H1 (cell line): ENCODE measurements at regions not wholly inside any gene's neighbourhood (a gene's known extent, or its start where the extent isn't known, plus 50 kb on each side); places are given as distances from the start of the nearest gene placed in this dataset.

ENCODE experiments used
- CTCF ChIA-PET: fragments of 300-600 bp; sonication (Branson Sonifier 250); formaldehyde crosslinking; loops from one replicate; lab custom pipeline; 2021; ENCODE audit not compliant: partially characterized antibody; lab: Charles Lee
- POLR2A ChIA-PET: fragments of 300-600 bp; sonication (Branson Sonifier 250); formaldehyde crosslinking; loops from one replicate; lab custom pipeline; 2021; ENCODE audit warnings: inconsistent platforms; ENCODE audit not compliant: partially characterized antibody; lab: Charles Lee
- DNase-seq, 2 experiments: peaks; one replicate each; pipeline versions ENCODE4 v3.0.0 to v3.0.0-alpha.2; 2010 to 2022; ENCODE audit warnings: low spot score in 2 of 2, low read depth in 1 of 2, mixed read lengths in 1 of 2
- FAIRE-seq: peaks from 2 replicates; lab custom pipeline; 2011; peaks lifted over from hg19 to GRCh38; lab: Jason Lieb, UNC
- H2AFZ ChIP-seq: 2 replicates; pipeline ENCODE4 v1.8.1; 2012; ENCODE audit warnings: low read length, inconsistent platforms
- H2AK5ac ChIP-seq: 2 replicates; pipeline ENCODE4 v1.6.1; 2013; ENCODE audit warnings: low read depth, low read length
- H2BK120ac ChIP-seq: replicated peaks from 2 replicates; pipeline ENCODE3; 2013; ENCODE audit warnings: low read depth, low read length, inconsistent platforms
- H2BK12ac ChIP-seq: 2 replicates; pipeline ENCODE4 v1.6.1; 2013; ENCODE audit warnings: low read depth, low read length
- H2BK15ac ChIP-seq: 2 replicates; pipeline ENCODE4 v1.6.1; 2013; ENCODE audit warnings: low read length
- H2BK20ac ChIP-seq: 2 replicates; pipeline ENCODE4 v1.6.1; 2013; ENCODE audit warnings: low read length
- H2BK5ac ChIP-seq: 2 replicates; pipeline ENCODE4 v1.6.1; 2013; ENCODE audit warnings: low read depth, low read length
- H3K14ac ChIP-seq: 2 replicates; pipeline ENCODE4 v1.6.1; 2013; ENCODE audit warnings: inconsistent platforms; ENCODE audit not compliant: insufficient read length
- H3K18ac ChIP-seq: 2 replicates; pipeline ENCODE4 v1.6.1; 2013; ENCODE audit warnings: low read length; ENCODE audit errors: extremely low read depth
- H3K23ac ChIP-seq: 2 replicates; pipeline ENCODE4 v1.6.1; 2013; ENCODE audit warnings: inconsistent platforms; ENCODE audit not compliant: insufficient read length
- H3K23me2 ChIP-seq: 2 replicates; pipeline ENCODE4 v1.6.1; 2013; ENCODE audit warnings: low read depth, low read length
- H3K27ac ChIP-seq: 2 replicates; pipeline ENCODE4 v1.6.1; 2011; ENCODE audit warnings: low read depth, low read length, inconsistent platforms
- H3K27me3 ChIP-seq, 4 experiments: replicated peaks in 1 of 4; 1 replicate in 1 of 4; 2 replicates in 3 of 4; pipeline versions ENCODE4 v1.6.1 to v1.8.1; 2011 to 2013; ENCODE audit warnings: low read length in 3 of 4, mild to moderate bottlenecking in 3 of 4, inconsistent platforms in 2 of 4, mixed read lengths in 2 of 4, moderate library complexity in 1 of 4; ENCODE audit not compliant: control insufficient read depth in 3 of 4, insufficient read depth in 3 of 4; ENCODE audit errors: extremely low read depth in 1 of 4
- H3K36me3 ChIP-seq, 4 experiments: 2 replicates each; pipeline versions ENCODE4 v1.6.1 to v1.8.1; 2011 to 2013; ENCODE audit warnings: mild to moderate bottlenecking in 4 of 4, low read length in 3 of 4, moderate library complexity in 2 of 4, control low read depth in 1 of 4, inconsistent platforms in 1 of 4; ENCODE audit not compliant: insufficient read depth in 4 of 4, control insufficient read depth in 2 of 4
- H3K4ac ChIP-seq: replicated peaks from 2 replicates; pipeline ENCODE3; 2013; ENCODE audit warnings: low read length, low read depth, mixed read lengths, inconsistent platforms; ENCODE audit not compliant: insufficient read length
- H3K4me1 ChIP-seq, 4 experiments: replicated peaks in 1 of 4; 1 replicate in 1 of 4; 2 replicates in 3 of 4; pipeline versions ENCODE4 v1.6.1 to v1.8.1; 2011 to 2013; ENCODE audit warnings: low read length in 3 of 4, inconsistent platforms in 2 of 4, mixed read lengths in 1 of 4; ENCODE audit not compliant: insufficient read depth in 4 of 4, control insufficient read depth in 3 of 4
- H3K4me2 ChIP-seq, 2 experiments: 2 replicates each; pipeline versions ENCODE4 v1.6.1 to v1.8.1; 2011 to 2013; ENCODE audit warnings: low read depth in 2 of 2, low read length in 2 of 2, control low read depth in 1 of 2, inconsistent platforms in 1 of 2, mild to moderate bottlenecking in 1 of 2; ENCODE audit not compliant: insufficient read depth in 1 of 2
- H3K4me3 ChIP-seq, 4 experiments: fragments of 200-600, 300-600 bp in 1 of 4; sonication (generic), shearing (Covaris generic), sonication (Bioruptor Twin) in 1 of 4; 2 replicates each; pipeline versions ENCODE4 v1.5.1 to v1.8.1; 2011 to 2016; ENCODE audit warnings: low read length in 4 of 4, low read depth in 3 of 4, control low read depth in 2 of 4, inconsistent platforms in 2 of 4, mild to moderate bottlenecking in 2 of 4, mixed read lengths in 1 of 4, moderate library complexity in 1 of 4; ENCODE audit not compliant: insufficient read depth in 2 of 4; ENCODE audit errors: extremely low read depth in 1 of 4
- H3K56ac ChIP-seq: replicated peaks from 2 replicates; pipeline ENCODE3; 2013; ENCODE audit warnings: low read depth, mild to moderate bottlenecking, mixed read lengths, low read length, inconsistent platforms; ENCODE audit not compliant: insufficient read length
- H3K79me1 ChIP-seq: 2 replicates; pipeline ENCODE4 v1.6.1; 2013; ENCODE audit warnings: low read depth, low read length, control low read depth
- H3K79me2 ChIP-seq, 2 experiments: 2 replicates each; pipeline versions ENCODE4 v1.6.1 to v1.8.1; 2012 to 2013; ENCODE audit warnings: low read length in 2 of 2, mild to moderate bottlenecking in 2 of 2, inconsistent platforms in 1 of 2; ENCODE audit not compliant: insufficient read depth in 2 of 2, control insufficient read depth in 1 of 2
- H3K9ac ChIP-seq, 4 experiments: replicated peaks in 1 of 4; 1 replicate in 1 of 4; 2 replicates in 3 of 4; pipeline versions ENCODE4 v1.6.1 to v1.8.1; 2011 to 2013; ENCODE audit warnings: low read depth in 3 of 4, low read length in 3 of 4, control low read depth in 2 of 4, mild to moderate bottlenecking in 2 of 4, moderate library complexity in 2 of 4, inconsistent platforms in 1 of 4; ENCODE audit errors: extremely low read depth in 1 of 4
- H3K9me3 ChIP-seq, 2 experiments: 2 replicates each; pipeline versions ENCODE4 v1.6.1 to v1.8.1; 2012 to 2013; ENCODE audit warnings: mild to moderate bottlenecking in 2 of 2, moderate library complexity in 2 of 2, control low read depth in 1 of 2, inconsistent platforms in 1 of 2, low read depth in 1 of 2, low read length in 1 of 2, mixed read lengths in 1 of 2; ENCODE audit not compliant: insufficient read depth in 2 of 2
- H4K20me1 ChIP-seq, 2 experiments: replicated peaks in 1 of 2; 2 replicates each; pipeline versions ENCODE3 to v1.8.1; 2011 to 2013; ENCODE audit warnings: inconsistent platforms in 2 of 2, low read length in 2 of 2, mild to moderate bottlenecking in 1 of 2; ENCODE audit not compliant: insufficient read depth in 2 of 2, control insufficient read depth in 1 of 2
- H4K5ac ChIP-seq: 2 replicates; pipeline ENCODE4 v1.6.1; 2013; ENCODE audit warnings: low read length, low read depth, mixed read lengths, inconsistent platforms; ENCODE audit not compliant: insufficient read length
- H4K8ac ChIP-seq: 2 replicates; pipeline ENCODE4 v1.8.0; 2013; ENCODE audit warnings: mild to moderate bottlenecking, moderate library complexity, low read length, inconsistent platforms; ENCODE audit not compliant: insufficient read depth; ENCODE audit errors: extremely low read depth
- H4K91ac ChIP-seq: replicated peaks from 2 replicates; pipeline ENCODE3; 2013; ENCODE audit warnings: low read length, mixed read lengths, inconsistent platforms; ENCODE audit not compliant: insufficient read length
- BCL11A ChIP-seq, 2 experiments: IDR thresholded peaks; one replicate each; pipeline ENCODE4 v1.6.1; 2011; ENCODE audit warnings: low read depth in 2 of 2, low read length in 2 of 2, mild to moderate bottlenecking in 2 of 2
- CHD2 ChIP-seq: IDR thresholded peaks from 2 replicates; pipeline ENCODE4 v1.6.1; 2012; ENCODE audit warnings: low read length, improper control_type of control experiment
- KDM1A ChIP-seq: fragments of 200-600, 300-600 bp; sonication (generic); IDR thresholded peaks from 2 replicates; pipeline ENCODE4 v1.7.1; 2016; ENCODE audit warnings: mild to moderate bottlenecking, low read length, borderline replicate concordance
- MAFK ChIP-seq: IDR thresholded peaks from 2 replicates; pipeline ENCODE4 v1.6.1; 2012; ENCODE audit warnings: low read depth, mild to moderate bottlenecking, improper control_type of control experiment, low read length
- PHF8 ChIP-seq: fragments of 200-600 bp; sonication (generic); conservative IDR thresholded peaks from 2 replicates; pipeline ENCODE4 v1.7.1; 2012; ENCODE audit warnings: low read depth, mild to moderate bottlenecking, inconsistent platforms, low read length, moderate library complexity
- POLR2A ChIP-seq, 2 experiments: IDR thresholded peaks; 1 replicate in 1 of 2; 2 replicates in 1 of 2; pipeline ENCODE4 v1.6.1; 2011; ENCODE audit warnings: low read depth in 2 of 2, low read length in 2 of 2, mild to moderate bottlenecking in 2 of 2; ENCODE audit errors: control extremely low read depth in 1 of 2
- RNF2 ChIP-seq: fragments of 200-900, 300-1000 bp; sonication (generic); IDR thresholded peaks from 2 replicates; pipeline ENCODE4 v1.7.1; 2016; ENCODE audit warnings: borderline replicate concordance, low read depth, mild to moderate bottlenecking, antibody characterized with exemption, low read length; ENCODE audit not compliant: poor library complexity, severe bottlenecking; ENCODE audit errors: missing control alignments
- RXRA ChIP-seq: IDR thresholded peaks from 2 replicates; pipeline ENCODE4 v1.6.1; 2011; ENCODE audit warnings: low read depth, mild to moderate bottlenecking, low read length, moderate library complexity; ENCODE audit not compliant: insufficient read depth
- SIN3A ChIP-seq, 2 experiments: IDR thresholded peaks in 1 of 2; conservative IDR thresholded peaks in 1 of 2; 2 replicates each; pipeline ENCODE4 v1.6.1; 2011 to 2012; ENCODE audit warnings: low read length in 2 of 2, improper control_type of control experiment in 1 of 2, low read depth in 1 of 2, mild to moderate bottlenecking in 1 of 2
- SP2 ChIP-seq: IDR thresholded peaks from 2 replicates; pipeline ENCODE4 v1.6.1; 2012; ENCODE audit warnings: mild to moderate bottlenecking, low read length, inconsistent platforms
- SRF ChIP-seq: IDR thresholded peaks from 2 replicates; pipeline ENCODE4 v1.6.1; 2011; ENCODE audit warnings: mild to moderate bottlenecking, low read depth, low read length, moderate library complexity
- TAF1 ChIP-seq: IDR thresholded peaks from 2 replicates; pipeline ENCODE4 v1.6.1; 2011; ENCODE audit warnings: mild to moderate bottlenecking, low read depth, low read length
- TBP ChIP-seq: IDR thresholded peaks from 2 replicates; pipeline ENCODE4 v1.6.1; 2011; ENCODE audit warnings: low read depth, low read length, improper control_type of control experiment
- TCF12 ChIP-seq: IDR thresholded peaks from 2 replicates; pipeline ENCODE4 v1.6.1; 2011; ENCODE audit warnings: low read depth, mild to moderate bottlenecking, low read length
- TEAD4 ChIP-seq: IDR thresholded peaks from 2 replicates; pipeline ENCODE4 v1.6.1; 2012; ENCODE audit warnings: low read depth, low read length, inconsistent platforms, mixed read lengths
- ZNF274 ChIP-seq: IDR thresholded peaks from 2 replicates; pipeline ENCODE4 v1.7.0; 2012; ENCODE audit warnings: low read length, borderline replicate concordance; ENCODE audit errors: extremely low read depth
- WGBS, 2 experiments: shearing (Covaris generic) in 1 of 2; methylation state at CpG; one replicate each; pipeline versions ENCODE4 v1.1.6 to v1.1.7; 2013 to 2015; ENCODE audit warnings: low lambda C conversion rate in 2 of 2, mixed read lengths in 2 of 2, inconsistent platforms in 1 of 2, low coverage in 1 of 2, missing lambda C conversion rate in 1 of 2; ENCODE audit not compliant: insufficient replicate concordance in 2 of 2, insufficient coverage in 1 of 2, insufficient read length in 1 of 2; ENCODE audit errors: extremely low coverage in 1 of 2, missing lambda C conversion rate in 1 of 2; 5-methylcytosine and 5-hydroxymethylcytosine counted together

- H2AFZ ChIP-seq: no peak overlapping the region
- no peak overlapping the region for H3K4me3 ChIP-seq
- no peak overlapping the region for H3K14ac ChIP-seq
- no peak overlapping the region for H4K8ac ChIP-seq
- no peak overlapping the region for H2BK5ac ChIP-seq
- no peak overlapping the region for H2BK12ac ChIP-seq
- no peak overlapping the region for H2BK15ac ChIP-seq
- H3K4me2 ChIP-seq: no peak overlapping the region
- H4K20me1 ChIP-seq: no peaks in the 10 kb centered on the region
- no peak overlapping the region for H2BK120ac ChIP-seq
- no peaks in the 10 kb centered on the region for H3K4me1 ChIP-seq
- POLR2A ChIA-PET: no interaction called here
- no peak overlapping the region for H4K91ac ChIP-seq
- H3K9me3 ChIP-seq: no peaks in the 10 kb centered on the region
- no peak overlapping the region for H2BK20ac ChIP-seq
- no peak overlapping the region for H3K56ac ChIP-seq
- no peaks in the 10 kb centered on the region for H3K23me2 ChIP-seq
- no peak overlapping the region for H4K5ac ChIP-seq
- no peak for FAIRE-seq
- H3K27ac ChIP-seq: no peak overlapping the region
- no peak overlapping the region for H3K9ac ChIP-seq
- no peaks in the 10 kb centered on the region for H3K36me3 ChIP-seq
- TF ChIP-seq BCL11A (IDR thresholded peaks at IDR 0.05; ENCODE audit: low read depth in 2 of 2, low read length in 2 of 2) (no peak), RNF2 (no peak), TCF12 (no peak), TBP (no peak), POLR2A (IDR thresholded peaks at IDR 0.05; ENCODE audit: control extremely low read depth in 1 of 2, low read depth in 2 of 2, low read length in 2 of 2) (no peak), ZNF274 (no peak), PHF8 (no peak), TEAD4 (no peak), CHD2 (no peak), SP2 (no peak), SIN3A (conservative IDR thresholded peaks at IDR 0.05 in 1 of 2, IDR thresholded peaks at IDR 0.05 in 1 of 2; ENCODE audit: low read depth in 1 of 2, low read length in 2 of 2) (no peak), KDM1A (no peak), TAF1 (no peak), SRF (no peak), RXRA (no peak), MAFK (no peak)
- H2AK5ac ChIP-seq: no peak overlapping the region
- WGBS, 2 experiments: 86% methylated on average over 1 of the region's 1 CpG; no CpG with 5 or more reads in 1 of the 2 experiments
- H3K23ac ChIP-seq: no peak overlapping the region
- no peaks in the 10 kb centered on the region for H3K79me2 ChIP-seq
- no peaks in the 10 kb centered on the region for H3K79me1 ChIP-seq
- H3K18ac ChIP-seq: no peak overlapping the region
- no peaks in the 10 kb centered on the region for H3K27me3 ChIP-seq
- DNase-seq: no peak
- CTCF ChIA-PET: no interaction called here
- H3K4ac ChIP-seq: no peak overlapping the region
Measured at GRCh38 chrX:149157976-149158375, 347.1 kb downstream of the IDS start.
